ENCODE measurements at regions not wholly inside any gene's neighbourhood (a gene's known extent, or its start where the extent isn't known, plus 50 kb on each side); places are given as distances from the start of the nearest gene placed in this dataset.

DNA sequence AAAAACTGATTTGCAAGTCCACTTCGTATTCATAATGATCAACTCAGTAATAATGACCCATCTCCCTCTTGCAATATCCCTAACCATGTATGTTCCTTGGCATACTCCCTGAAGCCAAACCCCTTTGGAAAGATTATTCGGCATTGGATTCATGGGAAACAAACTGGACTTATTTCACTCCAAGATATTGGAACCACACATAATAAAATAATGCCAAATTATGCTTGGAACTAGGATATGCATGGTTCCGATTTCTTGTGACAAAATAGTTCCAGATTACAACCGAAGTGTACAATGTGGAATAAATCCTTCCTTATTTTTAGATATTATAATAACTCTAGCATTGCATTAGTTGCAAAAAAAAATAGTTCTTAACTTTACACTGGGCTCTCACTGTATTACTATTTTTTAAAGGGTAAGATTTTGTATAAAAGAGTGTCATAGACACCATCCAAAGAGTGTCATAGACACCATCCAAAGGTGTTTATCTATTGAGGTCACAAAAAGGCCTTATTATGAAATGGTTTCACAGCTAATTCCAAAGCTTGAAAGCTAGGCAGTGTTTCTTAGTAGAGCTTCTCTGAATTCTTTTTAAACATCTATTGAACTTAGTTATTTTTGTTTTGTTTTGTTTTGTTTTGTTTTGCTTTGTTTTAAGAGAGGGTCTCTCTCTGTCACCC is 410.9 kb upstream of the JARID2 start:
- Histone ChIP-seq H3K36me3 (ENCODE audit: low read depth) (no peaks in the 10 kb centered on the region), H3K27ac (no peak overlapping the region), H3K4me3 (no peak overlapping the region), H3K27me3 (ENCODE audit: insufficient read depth, low read depth) (no peaks in the 10 kb centered on the region), H2AFZ (no peak overlapping the region), H3K79me2 (ENCODE audit: low read depth) (no peaks in the 10 kb centered on the region), H3K9me2 (ENCODE audit: insufficient read depth) (no peaks in the 10 kb centered on the region), H3K4me1 (replicated peaks; ENCODE audit: insufficient read depth) (no peaks in the 10 kb centered on the region), H3K4me2 (no peak overlapping the region), H3F3A (ENCODE audit: insufficient read depth, low read depth) (no peaks in the 10 kb centered on the region), H3K9me3 (ENCODE audit: insufficient read depth, low read depth) (no peaks in the 10 kb centered on the region), H4K20me1 (ENCODE audit: insufficient read depth) (no peaks in the 10 kb centered on the region)
- no TSS peak for BruUV-seq (replicated peaks)
- intact Hi-C loops (cut with micrococcal nuclease; ENCODE audit: unreplicated experiment) = no loop called here
- TF ChIP-seq EZH2 (IDR thresholded peaks at IDR 0.05; ENCODE audit: low read depth) = no peak
- TF ChIP-seq, protein P1, sequence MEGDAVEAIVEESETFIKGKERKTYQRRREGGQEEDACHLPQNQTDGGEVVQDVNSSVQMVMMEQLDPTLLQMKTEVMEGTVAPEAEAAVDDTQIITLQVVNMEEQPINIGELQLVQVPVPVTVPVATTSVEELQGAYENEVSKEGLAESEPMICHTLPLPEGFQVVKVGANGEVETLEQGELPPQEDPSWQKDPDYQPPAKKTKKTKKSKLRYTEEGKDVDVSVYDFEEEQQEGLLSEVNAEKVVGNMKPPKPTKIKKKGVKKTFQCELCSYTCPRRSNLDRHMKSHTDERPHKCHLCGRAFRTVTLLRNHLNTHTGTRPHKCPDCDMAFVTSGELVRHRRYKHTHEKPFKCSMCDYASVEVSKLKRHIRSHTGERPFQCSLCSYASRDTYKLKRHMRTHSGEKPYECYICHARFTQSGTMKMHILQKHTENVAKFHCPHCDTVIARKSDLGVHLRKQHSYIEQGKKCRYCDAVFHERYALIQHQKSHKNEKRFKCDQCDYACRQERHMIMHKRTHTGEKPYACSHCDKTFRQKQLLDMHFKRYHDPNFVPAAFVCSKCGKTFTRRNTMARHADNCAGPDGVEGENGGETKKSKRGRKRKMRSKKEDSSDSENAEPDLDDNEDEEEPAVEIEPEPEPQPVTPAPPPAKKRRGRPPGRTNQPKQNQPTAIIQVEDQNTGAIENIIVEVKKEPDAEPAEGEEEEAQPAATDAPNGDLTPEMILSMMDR (conservative IDR thresholded peaks at IDR 0.05) = no peak
- ChIA-PET CTCF (no interaction called here), POLR2A (ENCODE audit: unreplicated experiment) (no interaction called here)
- no peak for DNase-seq

- TF ChIP-seq EZH2 (IDR thresholded peaks at IDR 0.05; ENCODE audit: low read depth) = no peak
- Histone ChIP-seq H3K27ac (no peak overlapping the region), H3K79me2 (ENCODE audit: low read depth) (no peaks in the 10 kb centered on the region), H2AFZ (no peak overlapping the region), H3K4me2 (no peak overlapping the region), H3K9me3 (ENCODE audit: insufficient read depth, low read depth) (no peaks in the 10 kb centered on the region), H3K36me3 (ENCODE audit: low read depth) (no peaks in the 10 kb centered on the region), H3K4me1 (replicated peaks; ENCODE audit: insufficient read depth) (peaks cover 7% of the 10 kb centered on the region; the same call in 1 of the 2 replicates), H3K4me3 (no peak overlapping the region), H3K9me2 (ENCODE audit: insufficient read depth) (no peaks in the 10 kb centered on the region), H4K20me1 (ENCODE audit: insufficient read depth) (no peaks in the 10 kb centered on the region), H3F3A (ENCODE audit: insufficient read depth, low read depth) (peaks cover 6% of the 10 kb centered on the region; the same call in 1 of the 2 replicates), H3K27me3 (ENCODE audit: insufficient read depth, low read depth) (no peaks in the 10 kb centered on the region)
- DNase-seq = no peak
- ChIA-PET CTCF (no interaction called here), POLR2A (ENCODE audit: unreplicated experiment) (no interaction called here)
- intact Hi-C loops (cut with micrococcal nuclease; ENCODE audit: unreplicated experiment) = no loop called here
- BruUV-seq (replicated peaks) = no TSS peak
These were observed 408.4 kb upstream of the JARID2 start for GRCh38 chr6:14837435-14837834.

- Histone ChIP-seq H2AFZ (no peak overlapping the region), H3K4me2 (no peak overlapping the region), H3K4me1 (replicated peaks; ENCODE audit: insufficient read depth) (peaks cover 8% of the 10 kb centered on the region; the same call in 1 of the 2 replicates), H3K79me2 (ENCODE audit: low read depth) (no peaks in the 10 kb centered on the region), H4K20me1 (ENCODE audit: insufficient read depth) (no peaks in the 10 kb centered on the region), H3K27ac (no peak overlapping the region), H3K27me3 (ENCODE audit: insufficient read depth, low read depth) (no peaks in the 10 kb centered on the region), H3K4me3 (no peak overlapping the region), H3K9me2 (ENCODE audit: insufficient read depth) (no peaks in the 10 kb centered on the region), H3K36me3 (ENCODE audit: low read depth) (no peaks in the 10 kb centered on the region), H3F3A (ENCODE audit: insufficient read depth, low read depth) (peaks cover 8% of the 10 kb centered on the region; the same call in 1 of the 2 replicates), H3K9me3 (ENCODE audit: insufficient read depth, low read depth) (no peaks in the 10 kb centered on the region)
- no peak for DNase-seq
- CTCF ChIA-PET = no interaction called here
- POLR2A ChIA-PET (ENCODE audit: unreplicated experiment) = no interaction called here
- no TSS peak for BruUV-seq (replicated peaks)
- intact Hi-C loops (cut with micrococcal nuclease; ENCODE audit: unreplicated experiment) = no loop called here
- TF ChIP-seq EZH2 (IDR thresholded peaks at IDR 0.05; ENCODE audit: low read depth) = no peak
- TF ChIP-seq, protein P1 (conservative IDR thresholded peaks at IDR 0.05) = no peak
These were observed 407.7 kb upstream of the JARID2 start for GRCh38 chr6:14838133-14838583.
